Lower lobe of right lung (tissue), 2 donors: ENCODE measurements at regions not wholly inside any gene's neighbourhood (a gene's known extent, or its start where the extent isn't known, plus 50 kb on each side); places are given as distances from the start of the nearest gene placed in this dataset.

Experiments
- ATAC-seq, 2 donors: fragments of 200-7000 bp; cut with Tn5 transposase; one replicate each; pipeline ENCODE4 v1.9.1; 2020 to 2022; ENCODE audit warnings: mild to moderate bottlenecking in 2 of 2, moderate library complexity in 2 of 2
- DNase-seq: peaks from one replicate; pipeline ENCODE4 v3.0.0-alpha.2; 2020
- H3K27ac ChIP-seq: fragments of 200-600 bp; one replicate; pipeline ENCODE4 v1.8.0; 2022
- H3K27me3 ChIP-seq: fragments of 200-600 bp; one replicate; pipeline ENCODE4 v1.8.0; 2022; ENCODE audit warnings: low read depth
- H3K36me3 ChIP-seq: fragments of 200-600 bp; one replicate; pipeline ENCODE4 v1.8.0; 2022; ENCODE audit warnings: mild to moderate bottlenecking
- H3K4me1 ChIP-seq: fragments of 200-600 bp; one replicate; pipeline ENCODE4 v1.8.0; 2022
- H3K4me3 ChIP-seq: fragments of 200-600 bp; one replicate; pipeline ENCODE4 v1.8.0; 2022; ENCODE audit warnings: mild to moderate bottlenecking
- H3K9me3 ChIP-seq: fragments of 200-600 bp; one replicate; pipeline ENCODE4 v1.8.0; 2022
- intact Hi-C: fragments of 100-400 bp; cut with DNase I; formaldehyde crosslinking; loops from one replicate; pipeline ENCODE4 v1.11.0; 2022
- TF ChIP-seq, protein P1 (sequence below): fragments of 200-600 bp; IDR thresholded peaks from one replicate; pipeline ENCODE4 v1.8.0; 2022; ENCODE audit warnings: antibody characterized with exemption, mild to moderate bottlenecking
- donor health status: DM: no; HTN: yes; CAD: no; lungs with severe emphysema.

- Histone ChIP-seq H3K27ac (no peak overlapping the region), H3K9me3 (no peaks in the 10 kb centered on the region), H3K4me3 (no peak overlapping the region), H3K4me1 (no peaks in the 10 kb centered on the region), H3K27me3 (no peaks in the 10 kb centered on the region), H3K36me3 (no peaks in the 10 kb centered on the region)
- DNase-seq (no peak), ATAC-seq (no peak)
- TF ChIP-seq, protein P1, sequence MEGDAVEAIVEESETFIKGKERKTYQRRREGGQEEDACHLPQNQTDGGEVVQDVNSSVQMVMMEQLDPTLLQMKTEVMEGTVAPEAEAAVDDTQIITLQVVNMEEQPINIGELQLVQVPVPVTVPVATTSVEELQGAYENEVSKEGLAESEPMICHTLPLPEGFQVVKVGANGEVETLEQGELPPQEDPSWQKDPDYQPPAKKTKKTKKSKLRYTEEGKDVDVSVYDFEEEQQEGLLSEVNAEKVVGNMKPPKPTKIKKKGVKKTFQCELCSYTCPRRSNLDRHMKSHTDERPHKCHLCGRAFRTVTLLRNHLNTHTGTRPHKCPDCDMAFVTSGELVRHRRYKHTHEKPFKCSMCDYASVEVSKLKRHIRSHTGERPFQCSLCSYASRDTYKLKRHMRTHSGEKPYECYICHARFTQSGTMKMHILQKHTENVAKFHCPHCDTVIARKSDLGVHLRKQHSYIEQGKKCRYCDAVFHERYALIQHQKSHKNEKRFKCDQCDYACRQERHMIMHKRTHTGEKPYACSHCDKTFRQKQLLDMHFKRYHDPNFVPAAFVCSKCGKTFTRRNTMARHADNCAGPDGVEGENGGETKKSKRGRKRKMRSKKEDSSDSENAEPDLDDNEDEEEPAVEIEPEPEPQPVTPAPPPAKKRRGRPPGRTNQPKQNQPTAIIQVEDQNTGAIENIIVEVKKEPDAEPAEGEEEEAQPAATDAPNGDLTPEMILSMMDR, result no peak
- intact Hi-C loops, result no loop called here
Observed at GRCh38 chr13:72109863-72110262, 242.9 kb upstream of the DACH1 start.

DNA sequence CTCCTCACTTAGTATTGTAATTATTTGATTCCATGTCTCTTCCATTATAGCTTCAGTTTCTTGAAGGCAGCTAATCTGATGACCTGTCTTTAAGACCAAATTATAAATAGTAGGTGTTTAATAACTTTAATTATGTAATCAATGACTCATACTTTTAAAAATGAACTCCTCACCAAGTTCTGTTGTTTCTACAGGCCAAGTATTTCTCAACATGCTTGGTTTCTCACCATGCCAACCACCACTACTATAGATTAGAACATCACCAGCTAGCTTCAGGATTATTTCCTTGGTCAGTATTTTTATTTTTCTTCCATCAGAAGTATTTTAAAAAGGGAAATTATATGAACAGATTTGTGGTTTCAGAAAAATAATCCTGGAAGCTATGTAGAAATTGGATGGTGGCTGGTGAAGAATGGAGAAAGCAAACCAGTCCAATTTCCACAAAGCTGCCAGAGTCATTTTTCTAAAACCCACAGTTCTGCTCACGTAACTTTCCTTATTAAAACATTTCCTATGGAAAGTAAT, 237.7 kb upstream of the DACH1 start:
- no peaks in the 10 kb centered on the region for H3K36me3 ChIP-seq
- no peaks in the 10 kb centered on the region for H3K4me1 ChIP-seq
- DNase-seq, result no peak
- TF ChIP-seq, protein P1, result no peak
- no peaks in the 10 kb centered on the region for H3K27me3 ChIP-seq
- intact Hi-C loops, result no loop called here
- no peaks in the 10 kb centered on the region for H3K9me3 ChIP-seq
- ATAC-seq, result no peak
- no peak overlapping the region for H3K27ac ChIP-seq
- H3K4me3 ChIP-seq, result no peak overlapping the region

- intact Hi-C loops, result no loop called here
- TF ChIP-seq, protein P1, result no peak
- H3K27ac ChIP-seq, result no peak overlapping the region
- no peak for DNase-seq
- no peaks in the 10 kb centered on the region for H3K4me1 ChIP-seq
- H3K27me3 ChIP-seq, result no peaks in the 10 kb centered on the region
- no peaks in the 10 kb centered on the region for H3K36me3 ChIP-seq
- no peak overlapping the region for H3K4me3 ChIP-seq
- H3K9me3 ChIP-seq, result no peaks in the 10 kb centered on the region
- ATAC-seq, result no peak
Observed at GRCh38 chr13:72101768-72102400, 234.9 kb upstream of the DACH1 start.

GRCh38 chr13:72100339-72100738, 233.3 kb upstream of the DACH1 start:
- no peaks in the 10 kb centered on the region for H3K27me3 ChIP-seq
- no peak overlapping the region for H3K4me3 ChIP-seq
- intact Hi-C loops, result no loop called here
- H3K9me3 ChIP-seq, result no peaks in the 10 kb centered on the region
- DNase-seq (no peak), ATAC-seq (no peak)
- no peaks in the 10 kb centered on the region for H3K4me1 ChIP-seq
- TF ChIP-seq, protein P1, result no peak
- no peaks in the 10 kb centered on the region for H3K36me3 ChIP-seq
- no peak overlapping the region for H3K27ac ChIP-seq

- Histone ChIP-seq H3K27me3 (no peaks in the 10 kb centered on the region), H3K36me3 (no peaks in the 10 kb centered on the region), H3K9me3 (no peaks in the 10 kb centered on the region), H3K27ac (no peak overlapping the region), H3K4me1 (no peaks in the 10 kb centered on the region), H3K4me3 (no peak overlapping the region)
- DNase-seq, result no peak
- intact Hi-C loops, result no loop called here
- no peak for ATAC-seq
- TF ChIP-seq, protein P1, result no peak
Observed at GRCh38 chr13:72097568-72097967, 230.6 kb upstream of the DACH1 start.
